HuH-7 (cell line): ENCODE measurements at regions not wholly inside any gene's neighbourhood (a gene's known extent, or its start where the extent isn't known, plus 50 kb on each side); places are given as distances from the start of the nearest gene placed in this dataset.

Experiments
- DNase-seq: peaks from one replicate; pipeline ENCODE4 v3.0.0; 2011; ENCODE audit warnings: low spot score

- no peak for DNase-seq
Measured at GRCh38 chr3:167188592-167188991, 191.5 kb downstream of the ZBBX start.

- DNase-seq = no peak
Measured at GRCh38 chr3:167187221-167187620, 192.9 kb downstream of the ZBBX start.

- no peak for DNase-seq
Measured at GRCh38 chr3:167184511-167184910, 195.6 kb downstream of the ZBBX start.

- DNase-seq = no peak
Measured at GRCh38 chr3:167172377-167172776, 207.7 kb downstream of the ZBBX start.

- no peak for DNase-seq
Measured at GRCh38 chr3:167167491-167167890, 212.6 kb downstream of the ZBBX start.

GRCh38 chr3:167166594-167167253, 213.4 kb downstream of the ZBBX start:
- no peak for DNase-seq

- DNase-seq = no peak
Measured at GRCh38 chr3:167166012-167166411, 214.1 kb downstream of the ZBBX start.

- DNase-seq = no peak
Measured at GRCh38 chr3:167163580-167163979, 216.5 kb downstream of the ZBBX start.

GRCh38 chr3:167162083-167162482, 218.0 kb downstream of the ZBBX start:
- DNase-seq = peak; percentile 0

GRCh38 chr3:167160781-167161180, 219.3 kb downstream of the ZBBX start:
- DNase-seq = no peak

GRCh38 chr3:167151636-167152035, 228.5 kb downstream of the ZBBX start:
- DNase-seq = no peak

GRCh38 chr3:167148136-167148535, 232.0 kb downstream of the ZBBX start:
- no peak for DNase-seq

- no peak for DNase-seq
Measured at GRCh38 chr3:167146911-167147310, 233.2 kb downstream of the ZBBX start.

GRCh38 chr3:167125612-167126407, 254.3 kb downstream of the ZBBX start:
- DNase-seq = no peak

GRCh38 chr3:167120828-167121227, 259.3 kb downstream of the ZBBX start:
- DNase-seq = no peak

GRCh38 chr3:167116120-167116922, 263.8 kb downstream of the ZBBX start:
- DNase-seq = no peak

GRCh38 chr3:167115331-167115934, 264.7 kb downstream of the ZBBX start:
- DNase-seq = no peak

- no peak for DNase-seq
Measured at GRCh38 chr3:167114619-167115018, 265.5 kb downstream of the ZBBX start.

GRCh38 chr3:167113035-167113830, 266.9 kb downstream of the ZBBX start:
- no peak for DNase-seq

GRCh38 chr3:167110901-167111300, 269.2 kb downstream of the ZBBX start:
- no peak for DNase-seq

GRCh38 chr3:167109746-167110145, 270.4 kb downstream of the ZBBX start:
- no peak for DNase-seq

GRCh38 chr3:167106456-167106855, 273.6 kb downstream of the ZBBX start:
- no peak for DNase-seq
